Mesothelial cell of epicardium (in vitro differentiated cells): ENCODE measurements at regions not wholly inside any gene's neighbourhood (a gene's known extent, or its start where the extent isn't known, plus 50 kb on each side); places are given as distances from the start of the nearest gene placed in this dataset.
"Not testable (repeated sequence)": the region's sequence is repeated elsewhere in the genome, so short reads cannot be mapped to it uniquely, and the experiment has no call there.

Source experiments
- DNase-seq, 2 experiments: peaks; one replicate each; pipeline ENCODE4 v3.0.0; 2021; ENCODE audit warnings: low spot score in 2 of 2; ENCODE audit not compliant: unreplicated experiment in 2 of 2
- H3K27ac Mint-ChIP-seq: 2 replicates; pipeline ENCODE4 v1.8.0; 2021; ENCODE audit warnings: mixed read lengths
- H3K27me3 Mint-ChIP-seq: 2 replicates; pipeline ENCODE4 v1.8.0; 2021; ENCODE audit warnings: low read depth, mixed read lengths
- H3K36me3 Mint-ChIP-seq: 2 replicates; pipeline ENCODE4 v1.8.0; 2021; ENCODE audit warnings: mixed read lengths
- H3K4me1 Mint-ChIP-seq: 2 replicates; pipeline ENCODE4 v1.8.0; 2021; ENCODE audit warnings: mixed read lengths
- H3K4me3 Mint-ChIP-seq: 2 replicates; pipeline ENCODE4 v1.8.0; 2021; ENCODE audit warnings: mild to moderate bottlenecking, moderate library complexity, mixed read lengths
- H3K9me3 Mint-ChIP-seq: 2 replicates; pipeline ENCODE4 v1.8.0; 2021; ENCODE audit warnings: mixed read lengths
- TF ChIP-seq, protein P1 (sequence below): fragments of 200-600 bp; sonication (generic); IDR thresholded peaks from one replicate; pipeline ENCODE4 v1.5.0; 2021; ENCODE audit warnings: antibody characterized with exemption; ENCODE audit not compliant: unreplicated experiment

- no peaks in the 10 kb centered on the region for H3K4me1 Mint-ChIP-seq
Observed at GRCh38 chr16:26840691-26841090, 226.0 kb upstream of the C16orf82 start.

GRCh38 chr16:26856271-26856670 is 210.5 kb upstream of the C16orf82 start:
- TF ChIP-seq, protein P1, sequence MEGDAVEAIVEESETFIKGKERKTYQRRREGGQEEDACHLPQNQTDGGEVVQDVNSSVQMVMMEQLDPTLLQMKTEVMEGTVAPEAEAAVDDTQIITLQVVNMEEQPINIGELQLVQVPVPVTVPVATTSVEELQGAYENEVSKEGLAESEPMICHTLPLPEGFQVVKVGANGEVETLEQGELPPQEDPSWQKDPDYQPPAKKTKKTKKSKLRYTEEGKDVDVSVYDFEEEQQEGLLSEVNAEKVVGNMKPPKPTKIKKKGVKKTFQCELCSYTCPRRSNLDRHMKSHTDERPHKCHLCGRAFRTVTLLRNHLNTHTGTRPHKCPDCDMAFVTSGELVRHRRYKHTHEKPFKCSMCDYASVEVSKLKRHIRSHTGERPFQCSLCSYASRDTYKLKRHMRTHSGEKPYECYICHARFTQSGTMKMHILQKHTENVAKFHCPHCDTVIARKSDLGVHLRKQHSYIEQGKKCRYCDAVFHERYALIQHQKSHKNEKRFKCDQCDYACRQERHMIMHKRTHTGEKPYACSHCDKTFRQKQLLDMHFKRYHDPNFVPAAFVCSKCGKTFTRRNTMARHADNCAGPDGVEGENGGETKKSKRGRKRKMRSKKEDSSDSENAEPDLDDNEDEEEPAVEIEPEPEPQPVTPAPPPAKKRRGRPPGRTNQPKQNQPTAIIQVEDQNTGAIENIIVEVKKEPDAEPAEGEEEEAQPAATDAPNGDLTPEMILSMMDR: no peak
- Mint-ChIP-seq H3K4me1 (no peaks in the 10 kb centered on the region), H3K4me3 (no peak overlapping the region), H3K36me3 (no peaks in the 10 kb centered on the region), H3K27me3 (peaks cover 7% of the 10 kb centered on the region), H3K9me3 (peaks cover 13% of the 10 kb centered on the region), H3K27ac (no peak overlapping the region)
- DNase-seq: no peak

More at GRCh38 chr16:26840691-26841090, 226.0 kb upstream of the C16orf82 start:
- Mint-ChIP-seq H3K27ac (no peak overlapping the region), H3K36me3 (no peaks in the 10 kb centered on the region), H3K4me3 (no peak overlapping the region), H3K9me3 (peaks cover 4% of the 10 kb centered on the region), H3K27me3 (peaks cover 14% of the 10 kb centered on the region)
- TF ChIP-seq, protein P1: no peak
- no peak for DNase-seq

- H3K27ac Mint-ChIP-seq: no peak overlapping the region
- H3K36me3 Mint-ChIP-seq: no peaks in the 10 kb centered on the region
- TF ChIP-seq, protein P1: no peak
- H3K9me3 Mint-ChIP-seq: peaks cover 17% of the 10 kb centered on the region
- peaks cover 7% of the 10 kb centered on the region for H3K27me3 Mint-ChIP-seq
- no peaks in the 10 kb centered on the region for H3K4me1 Mint-ChIP-seq
- no peak overlapping the region for H3K4me3 Mint-ChIP-seq
- DNase-seq: no peak
Observed at GRCh38 chr16:26856791-26857190, 209.9 kb upstream of the C16orf82 start.

GRCh38 chr16:26857371-26857770 is 209.4 kb upstream of the C16orf82 start:
- DNase-seq: no peak
- Mint-ChIP-seq H3K27ac (no peak overlapping the region), H3K4me1 (no peaks in the 10 kb centered on the region), H3K4me3 (no peak overlapping the region), H3K27me3 (peaks cover 7% of the 10 kb centered on the region), H3K36me3 (no peaks in the 10 kb centered on the region), H3K9me3 (peaks cover 18% of the 10 kb centered on the region)
- TF ChIP-seq, protein P1: no peak

- TF ChIP-seq, protein P1: no peak
- no peak for DNase-seq
- Mint-ChIP-seq H3K27me3 (peaks cover 8% of the 10 kb centered on the region), H3K9me3 (peaks cover 18% of the 10 kb centered on the region), H3K36me3 (no peaks in the 10 kb centered on the region), H3K4me1 (peaks cover 8% of the 10 kb centered on the region), H3K27ac (no peak overlapping the region), H3K4me3 (no peak overlapping the region)
Observed at GRCh38 chr16:26860506-26860905, 206.2 kb upstream of the C16orf82 start.

DNA sequence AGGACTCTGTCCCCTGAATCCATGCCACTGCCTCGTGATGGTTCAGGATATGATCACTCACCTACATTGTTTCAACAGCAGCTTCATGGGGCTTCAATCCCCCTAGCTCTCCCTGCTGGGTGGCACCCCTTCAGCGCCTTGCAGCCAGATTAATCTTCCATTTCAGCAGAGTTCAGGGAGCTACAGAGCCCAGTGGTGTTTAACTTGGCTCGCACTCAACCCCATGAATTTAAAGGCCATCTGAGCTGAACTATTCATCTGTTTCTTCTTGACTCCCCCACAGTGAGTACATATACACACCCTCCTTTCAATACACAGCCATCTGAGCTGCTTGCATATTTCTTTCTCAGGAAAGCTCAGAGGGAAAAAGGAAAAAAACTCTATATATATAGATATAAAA is 202.8 kb upstream of the C16orf82 start:
- Mint-ChIP-seq H3K27me3 (peaks cover 26% of the 10 kb centered on the region), H3K4me3 (no peak overlapping the region), H3K36me3 (no peaks in the 10 kb centered on the region), H3K4me1 (peaks cover 8% of the 10 kb centered on the region), H3K27ac (no peak overlapping the region), H3K9me3 (peaks cover 18% of the 10 kb centered on the region)
- no peak for DNase-seq
- TF ChIP-seq, protein P1: no peak

- H3K36me3 Mint-ChIP-seq, H3K4me3 Mint-ChIP-seq, H3K4me1 Mint-ChIP-seq, H3K27ac Mint-ChIP-seq, DNase-seq, H3K9me3 Mint-ChIP-seq: not testable (repeated sequence)
- peaks cover 10% of the 10 kb centered on the region for H3K27me3 Mint-ChIP-seq
Observed at GRCh38 chr16:26874318-26874717, 192.4 kb upstream of the C16orf82 start.
